Liver (tissue), 8 donors: ENCODE measurements at regions not wholly inside any gene's neighbourhood (a gene's known extent, or its start where the extent isn't known, plus 50 kb on each side); places are given as distances from the start of the nearest gene placed in this dataset.

Experiments used
- DNase-seq: peaks from one replicate; pipeline ENCODE4 v3.0.0-alpha.2; 2017; ENCODE audit warnings: low spot score
- H3K27ac ChIP-seq, 2 donors: one replicate each; pipeline ENCODE4 v1.7.0; 2013; ENCODE audit warnings: inconsistent platforms in 2 of 2, low read length in 2 of 2, control low read depth in 1 of 2, low read depth in 1 of 2, mild to moderate bottlenecking in 1 of 2
- H3K27me3 ChIP-seq, 4 donors: one replicate each; pipeline versions ENCODE4 v1.6.1 to v1.7.0; 2013; ENCODE audit warnings: low read length in 3 of 4, inconsistent platforms in 1 of 4, mild to moderate bottlenecking in 1 of 4, moderate library complexity in 1 of 4; ENCODE audit not compliant: control insufficient read depth in 4 of 4, insufficient read depth in 4 of 4
- H3K36me3 ChIP-seq, 4 donors: one replicate each; pipeline versions ENCODE4 v1.6.1 to v1.7.0; 2013; ENCODE audit warnings: low read length in 3 of 4, mild to moderate bottlenecking in 3 of 4, low read depth in 1 of 4, moderate library complexity in 1 of 4; ENCODE audit not compliant: control insufficient read depth in 4 of 4, insufficient read depth in 3 of 4
- H3K4me1 ChIP-seq, 4 donors: one replicate each; pipeline versions ENCODE4 v1.6.1 to v1.7.0; 2013; ENCODE audit warnings: low read length in 3 of 4, mild to moderate bottlenecking in 3 of 4, moderate library complexity in 1 of 4; ENCODE audit not compliant: control insufficient read depth in 4 of 4, insufficient read depth in 4 of 4
- H3K4me3 ChIP-seq, 3 donors: one replicate each; pipeline versions ENCODE4 v1.6.1 to v1.7.0; 2013; ENCODE audit warnings: low read length in 3 of 3, control low read depth in 1 of 3, low read depth in 1 of 3, mild to moderate bottlenecking in 1 of 3
- H3K9ac ChIP-seq, 2 donors: one replicate each; pipeline ENCODE4 v1.7.0; 2013; ENCODE audit warnings: low read length in 2 of 2, mild to moderate bottlenecking in 2 of 2, moderate library complexity in 2 of 2, control low read depth in 1 of 2, low read depth in 1 of 2
- H3K9me3 ChIP-seq, 4 donors: one replicate each; pipeline versions ENCODE4 v1.6.1 to v1.7.0; 2013; ENCODE audit warnings: low read length in 3 of 4; ENCODE audit not compliant: control insufficient read depth in 4 of 4
- FOXA1 ChIP-seq: IDR thresholded peaks from 2 replicates; pipeline ENCODE4 v1.6.1; 2016; ENCODE audit warnings: antibody characterized with exemption
- FOXA2 ChIP-seq: IDR thresholded peaks from 2 replicates; pipeline ENCODE4 v1.6.1; 2016; ENCODE audit warnings: antibody characterized with exemption
- GABPA ChIP-seq, 2 donors: IDR thresholded peaks in 1 of 2; conservative IDR thresholded peaks in 1 of 2; 2 replicates each; pipeline ENCODE4 v1.6.1; 2016; ENCODE audit warnings: antibody characterized with exemption in 2 of 2, mild to moderate bottlenecking in 1 of 2, moderate library complexity in 1 of 2
- HNF4A ChIP-seq, 2 donors: conservative IDR thresholded peaks; 2 replicates each; pipeline ENCODE4 v1.6.1; 2016; ENCODE audit warnings: antibody characterized with exemption in 2 of 2, mild to moderate bottlenecking in 2 of 2
- HNF4G ChIP-seq: IDR thresholded peaks from 2 replicates; pipeline ENCODE4 v1.6.1; 2016; ENCODE audit warnings: antibody characterized with exemption
- JUND ChIP-seq, 2 donors: IDR thresholded peaks; 2 replicates each; pipeline ENCODE4 v1.6.1; 2016; ENCODE audit warnings: antibody characterized with exemption in 2 of 2
- NR2F2 ChIP-seq: IDR thresholded peaks from 2 replicates; pipeline ENCODE4 v1.6.1; 2016; ENCODE audit warnings: antibody characterized with exemption
- RAD21 ChIP-seq, 2 donors: IDR thresholded peaks; 2 replicates each; pipeline ENCODE4 v1.6.1; 2016; ENCODE audit warnings: antibody characterized with exemption in 2 of 2, mild to moderate bottlenecking in 2 of 2
- RXRA ChIP-seq, 2 donors: IDR thresholded peaks; 2 replicates each; pipeline ENCODE4 v1.6.1; 2017 to 2018; ENCODE audit warnings: antibody characterized with exemption in 2 of 2, mild to moderate bottlenecking in 1 of 2
- SP1 ChIP-seq: IDR thresholded peaks from 2 replicates; pipeline ENCODE4 v1.6.1; 2018; ENCODE audit warnings: antibody characterized with exemption, mild to moderate bottlenecking
- TAF1 ChIP-seq: conservative IDR thresholded peaks from 2 replicates; pipeline ENCODE4 v1.6.1; 2016; ENCODE audit warnings: antibody characterized with exemption, mild to moderate bottlenecking
- YY1 ChIP-seq: IDR thresholded peaks from 2 replicates; pipeline ENCODE4 v1.6.1; 2016; ENCODE audit warnings: antibody characterized with exemption, mild to moderate bottlenecking
- WGBS: extraction: QIAGEN DNeasy Blood & Tissue Kit; methylation state at CpG from one replicate; pipeline ENCODE4 v1.1.7; 2013; 5-methylcytosine and 5-hydroxymethylcytosine counted together
- TF ChIP-seq, protein P1 (sequence below): IDR thresholded peaks from 2 replicates; pipeline ENCODE4 v1.6.1; 2016; ENCODE audit warnings: antibody characterized with exemption
- TF ChIP-seq, protein P2 (sequence below): IDR thresholded peaks from 2 replicates; pipeline ENCODE4 v1.6.1; 2016; ENCODE audit warnings: antibody characterized with exemption
- TF ChIP-seq, protein P3 (sequence below): IDR thresholded peaks from 2 replicates; pipeline ENCODE4 v1.6.1; 2016; ENCODE audit warnings: antibody characterized with exemption
- TF ChIP-seq, protein P4 (sequence below): fragments of 150-350 bp; IDR thresholded peaks from 2 replicates; pipeline ENCODE4 v1.5.1; 2017; ENCODE audit warnings: improper control_type of control experiment, low read depth, low read length; ENCODE audit not compliant: missing input control
- TF ChIP-seq, protein P5 (sequence below): IDR thresholded peaks from 2 replicates; pipeline ENCODE4 v1.6.1; 2016; ENCODE audit warnings: antibody characterized with exemption, mild to moderate bottlenecking
- donor health status: healthy.
- donor health status: healthy.
- donor health status: healthy.
- donor health status: healthy.
- donor health status: healthy.

DNA sequence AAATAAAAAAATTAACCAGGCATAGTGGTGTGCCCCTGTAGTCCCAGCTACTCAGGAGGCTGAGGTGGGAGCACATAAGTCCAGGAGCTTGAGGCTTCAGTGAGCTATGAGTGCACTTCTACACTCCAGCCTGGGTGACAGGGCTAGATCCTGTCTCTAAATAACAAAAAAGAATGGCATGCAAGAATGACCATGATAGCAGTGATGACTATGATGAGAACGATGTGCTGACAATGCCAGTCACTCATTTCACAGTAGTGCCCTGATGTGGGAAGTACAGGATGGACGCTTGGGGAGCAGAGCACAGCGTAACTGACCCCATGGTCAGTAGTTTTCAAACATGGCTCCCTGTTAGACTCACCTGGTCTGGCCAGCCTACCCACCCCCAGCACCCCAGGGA lies 139.1 kb downstream of the VAPA start:
- H3K27ac ChIP-seq = no peak overlapping the region
- H3K36me3 ChIP-seq = no peaks in the 10 kb centered on the region
- H3K27me3 ChIP-seq = peaks cover 0 to 2% (median 0%) of the 10 kb centered on the region in 4 donors
- H3K4me1 ChIP-seq = no peaks in the 10 kb centered on the region
- no peak overlapping the region for H3K9ac ChIP-seq
- no peak overlapping the region for H3K4me3 ChIP-seq
- no peak for DNase-seq
- TF ChIP-seq NR2F2 = no peak
- no peak for TF ChIP-seq TAF1
- TF ChIP-seq, protein P1, sequence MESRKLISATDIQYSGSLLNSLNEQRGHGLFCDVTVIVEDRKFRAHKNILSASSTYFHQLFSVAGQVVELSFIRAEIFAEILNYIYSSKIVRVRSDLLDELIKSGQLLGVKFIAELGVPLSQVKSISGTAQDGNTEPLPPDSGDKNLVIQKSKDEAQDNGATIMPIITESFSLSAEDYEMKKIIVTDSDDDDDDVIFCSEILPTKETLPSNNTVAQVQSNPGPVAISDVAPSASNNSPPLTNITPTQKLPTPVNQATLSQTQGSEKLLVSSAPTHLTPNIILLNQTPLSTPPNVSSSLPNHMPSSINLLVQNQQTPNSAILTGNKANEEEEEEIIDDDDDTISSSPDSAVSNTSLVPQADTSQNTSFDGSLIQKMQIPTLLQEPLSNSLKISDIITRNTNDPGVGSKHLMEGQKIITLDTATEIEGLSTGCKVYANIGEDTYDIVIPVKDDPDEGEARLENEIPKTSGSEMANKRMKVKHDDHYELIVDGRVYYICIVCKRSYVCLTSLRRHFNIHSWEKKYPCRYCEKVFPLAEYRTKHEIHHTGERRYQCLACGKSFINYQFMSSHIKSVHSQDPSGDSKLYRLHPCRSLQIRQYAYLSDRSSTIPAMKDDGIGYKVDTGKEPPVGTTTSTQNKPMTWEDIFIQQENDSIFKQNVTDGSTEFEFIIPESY = no peak
- TF ChIP-seq FOXA2 = no peak
- TF ChIP-seq, protein P2, sequence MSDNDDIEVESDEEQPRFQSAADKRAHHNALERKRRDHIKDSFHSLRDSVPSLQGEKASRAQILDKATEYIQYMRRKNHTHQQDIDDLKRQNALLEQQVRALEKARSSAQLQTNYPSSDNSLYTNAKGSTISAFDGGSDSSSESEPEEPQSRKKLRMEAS = no peak
- TF ChIP-seq, protein P3, sequence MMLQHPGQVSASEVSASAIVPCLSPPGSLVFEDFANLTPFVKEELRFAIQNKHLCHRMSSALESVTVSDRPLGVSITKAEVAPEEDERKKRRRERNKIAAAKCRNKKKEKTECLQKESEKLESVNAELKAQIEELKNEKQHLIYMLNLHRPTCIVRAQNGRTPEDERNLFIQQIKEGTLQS = no peak
- no peak for TF ChIP-seq RXRA (IDR thresholded peaks at IDR 0.05)
- TF ChIP-seq SP1 = no peak
- no peak for TF ChIP-seq HNF4A (conservative IDR thresholded peaks at IDR 0.05)
- TF ChIP-seq HNF4G = no peak
- TF ChIP-seq JUND (IDR thresholded peaks at IDR 0.05) = no peak
- 87% methylated on average over 3 of the region's 3 CpGs for WGBS
- H3K9me3 ChIP-seq = peaks cover 0 to 3% (median 0%) of the 10 kb centered on the region in 4 donors

DNA sequence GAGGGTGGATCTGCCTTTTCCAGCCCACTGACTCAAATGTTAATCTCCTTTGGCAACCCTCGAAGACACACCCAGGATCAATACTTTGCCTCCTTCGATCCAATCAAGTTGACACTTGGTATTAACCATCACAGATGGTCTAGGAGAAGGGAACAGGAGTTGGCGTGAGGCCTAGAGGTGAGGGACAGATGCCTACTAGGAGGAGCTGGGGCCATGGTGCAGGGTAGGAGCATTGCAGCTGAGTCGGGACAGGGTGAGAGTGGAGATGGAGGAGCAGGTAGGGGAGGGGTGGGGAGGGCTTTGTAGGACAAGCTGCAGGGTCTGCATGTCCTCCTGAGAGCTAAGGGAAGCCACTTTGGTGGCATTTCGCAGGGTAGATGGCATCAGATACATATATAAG lies 140.0 kb downstream of the VAPA start:
- H3K4me1 ChIP-seq = no peaks in the 10 kb centered on the region
- no peak overlapping the region for H3K4me3 ChIP-seq
- H3K9ac ChIP-seq = no peak overlapping the region
- H3K9me3 ChIP-seq = peaks cover 0 to 3% (median 0%) of the 10 kb centered on the region in 4 donors
- no peaks in the 10 kb centered on the region for H3K36me3 ChIP-seq
- H3K27me3 ChIP-seq = peaks cover 0 to 2% (median 0%) of the 10 kb centered on the region in 4 donors
- TF ChIP-seq, protein P3 = no peak
- DNase-seq = no peak
- H3K27ac ChIP-seq = no peak overlapping the region
- WGBS = 88% methylated on average over 5 of the region's 5 CpGs

DNA sequence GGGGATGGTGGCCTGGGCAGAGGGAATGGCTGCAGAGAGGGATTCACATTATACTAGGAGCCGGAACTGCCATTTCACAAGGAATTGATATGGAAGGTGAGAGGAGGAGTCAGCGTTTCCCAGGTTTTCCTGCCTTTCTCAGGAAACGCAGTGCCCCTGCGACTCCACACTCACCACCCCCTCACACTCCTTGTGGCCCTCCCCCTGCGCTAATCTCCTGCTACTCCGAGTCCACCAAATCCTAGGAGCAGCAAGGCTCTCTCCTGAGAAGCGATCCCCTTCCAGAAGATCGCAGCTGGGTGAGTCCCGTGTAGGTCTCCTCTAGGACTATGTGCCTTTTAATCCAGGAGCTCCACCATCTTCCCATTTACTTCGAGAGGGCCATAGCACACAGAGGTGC lies 140.6 kb downstream of the VAPA start:
- 73% methylated on average over 10 of the region's 10 CpGs for WGBS
- H3K36me3 ChIP-seq = no peaks in the 10 kb centered on the region
- no peak overlapping the region for H3K27ac ChIP-seq
- no peak overlapping the region for H3K4me3 ChIP-seq
- no peak overlapping the region for H3K9ac ChIP-seq
- H3K4me1 ChIP-seq = no peaks in the 10 kb centered on the region
- peaks cover 0 to 3% (median 0%) of the 10 kb centered on the region in 4 donors for H3K9me3 ChIP-seq
- peaks cover 0 to 2% (median 0%) of the 10 kb centered on the region in 4 donors for H3K27me3 ChIP-seq
- DNase-seq = no peak
- TF ChIP-seq, protein P3 = no peak
- TF ChIP-seq JUND (IDR thresholded peaks at IDR 0.05) (no peak), YY1 (no peak), FOXA2 (no peak), FOXA1 (no peak), HNF4A (conservative IDR thresholded peaks at IDR 0.05) (no peak), NR2F2 (no peak), GABPA (IDR thresholded peaks at IDR 0.05 in 1 of 2, conservative IDR thresholded peaks at IDR 0.05 in 1 of 2) (no peak), RAD21 (IDR thresholded peaks at IDR 0.05) (no peak)
- TF ChIP-seq, protein P4, sequence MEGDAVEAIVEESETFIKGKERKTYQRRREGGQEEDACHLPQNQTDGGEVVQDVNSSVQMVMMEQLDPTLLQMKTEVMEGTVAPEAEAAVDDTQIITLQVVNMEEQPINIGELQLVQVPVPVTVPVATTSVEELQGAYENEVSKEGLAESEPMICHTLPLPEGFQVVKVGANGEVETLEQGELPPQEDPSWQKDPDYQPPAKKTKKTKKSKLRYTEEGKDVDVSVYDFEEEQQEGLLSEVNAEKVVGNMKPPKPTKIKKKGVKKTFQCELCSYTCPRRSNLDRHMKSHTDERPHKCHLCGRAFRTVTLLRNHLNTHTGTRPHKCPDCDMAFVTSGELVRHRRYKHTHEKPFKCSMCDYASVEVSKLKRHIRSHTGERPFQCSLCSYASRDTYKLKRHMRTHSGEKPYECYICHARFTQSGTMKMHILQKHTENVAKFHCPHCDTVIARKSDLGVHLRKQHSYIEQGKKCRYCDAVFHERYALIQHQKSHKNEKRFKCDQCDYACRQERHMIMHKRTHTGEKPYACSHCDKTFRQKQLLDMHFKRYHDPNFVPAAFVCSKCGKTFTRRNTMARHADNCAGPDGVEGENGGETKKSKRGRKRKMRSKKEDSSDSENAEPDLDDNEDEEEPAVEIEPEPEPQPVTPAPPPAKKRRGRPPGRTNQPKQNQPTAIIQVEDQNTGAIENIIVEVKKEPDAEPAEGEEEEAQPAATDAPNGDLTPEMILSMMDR = no peak
- TF ChIP-seq, protein P1 = no peak
- TF ChIP-seq, protein P5, sequence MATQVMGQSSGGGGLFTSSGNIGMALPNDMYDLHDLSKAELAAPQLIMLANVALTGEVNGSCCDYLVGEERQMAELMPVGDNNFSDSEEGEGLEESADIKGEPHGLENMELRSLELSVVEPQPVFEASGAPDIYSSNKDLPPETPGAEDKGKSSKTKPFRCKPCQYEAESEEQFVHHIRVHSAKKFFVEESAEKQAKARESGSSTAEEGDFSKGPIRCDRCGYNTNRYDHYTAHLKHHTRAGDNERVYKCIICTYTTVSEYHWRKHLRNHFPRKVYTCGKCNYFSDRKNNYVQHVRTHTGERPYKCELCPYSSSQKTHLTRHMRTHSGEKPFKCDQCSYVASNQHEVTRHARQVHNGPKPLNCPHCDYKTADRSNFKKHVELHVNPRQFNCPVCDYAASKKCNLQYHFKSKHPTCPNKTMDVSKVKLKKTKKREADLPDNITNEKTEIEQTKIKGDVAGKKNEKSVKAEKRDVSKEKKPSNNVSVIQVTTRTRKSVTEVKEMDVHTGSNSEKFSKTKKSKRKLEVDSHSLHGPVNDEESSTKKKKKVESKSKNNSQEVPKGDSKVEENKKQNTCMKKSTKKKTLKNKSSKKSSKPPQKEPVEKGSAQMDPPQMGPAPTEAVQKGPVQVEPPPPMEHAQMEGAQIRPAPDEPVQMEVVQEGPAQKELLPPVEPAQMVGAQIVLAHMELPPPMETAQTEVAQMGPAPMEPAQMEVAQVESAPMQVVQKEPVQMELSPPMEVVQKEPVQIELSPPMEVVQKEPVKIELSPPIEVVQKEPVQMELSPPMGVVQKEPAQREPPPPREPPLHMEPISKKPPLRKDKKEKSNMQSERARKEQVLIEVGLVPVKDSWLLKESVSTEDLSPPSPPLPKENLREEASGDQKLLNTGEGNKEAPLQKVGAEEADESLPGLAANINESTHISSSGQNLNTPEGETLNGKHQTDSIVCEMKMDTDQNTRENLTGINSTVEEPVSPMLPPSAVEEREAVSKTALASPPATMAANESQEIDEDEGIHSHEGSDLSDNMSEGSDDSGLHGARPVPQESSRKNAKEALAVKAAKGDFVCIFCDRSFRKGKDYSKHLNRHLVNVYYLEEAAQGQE = no peak
- TF ChIP-seq, protein P2 = no peak
